Thyroid gland (tissue), 4 donors: ENCODE measurements at regions not wholly inside any gene's neighbourhood (a gene's known extent, or its start where the extent isn't known, plus 50 kb on each side); places are given as distances from the start of the nearest gene placed in this dataset.

Experiments
- DNase-seq, 2 donors: peaks; one replicate each; pipeline ENCODE4 v3.0.0-alpha.2; 2019
- H3K27ac ChIP-seq, 3 donors: fragments of 200-600 bp; sonication (generic); 1 replicate in 2 of 3; 2 replicates in 1 of 3; pipeline ENCODE4 v1.5.1; 2016 to 2019; ENCODE audit warnings: mild to moderate bottlenecking in 1 of 3, moderate library complexity in 1 of 3
- H3K27me3 ChIP-seq: fragments of 200-600 bp; sonication (generic); one replicate; pipeline ENCODE4 v1.5.1; 2019
- H3K36me3 ChIP-seq, 2 donors: fragments of 200-600 bp; sonication (generic); one replicate each; pipeline ENCODE4 v1.5.1; 2016 to 2019
- H3K4me1 ChIP-seq, 2 donors: fragments of 200-600 bp; sonication (generic); one replicate each; pipeline ENCODE4 v1.5.1; 2017 to 2019
- H3K4me3 ChIP-seq, 3 donors: fragments of 200-600 bp; sonication (generic); replicated peaks in 1 of 3; 1 replicate in 2 of 3; 2 replicates in 1 of 3; pipeline ENCODE4 v1.5.1; 2016; ENCODE audit warnings: mild to moderate bottlenecking in 1 of 3
- H3K9me3 ChIP-seq: fragments of 200-600 bp; sonication (generic); one replicate; pipeline ENCODE4 v1.5.1; 2017
- CTCF ChIP-seq, 6 experiments: fragments of 200-600 bp in 3 of 6; fragments of 450-650 bp in 3 of 6; sonication (generic) in 3 of 6; IDR thresholded peaks; one replicate each; pipeline ENCODE4 v1.5.1; 2016 to 2019; ENCODE audit warnings: antibody characterized with exemption in 6 of 6, mild to moderate bottlenecking in 2 of 6, inconsistent platforms in 1 of 6, moderate library complexity in 1 of 6
- POLR2A ChIP-seq, 2 donors: fragments of 450-650 bp; IDR thresholded peaks; one replicate each; pipeline ENCODE4 v1.6.1; 2017; ENCODE audit warnings: antibody characterized with exemption in 2 of 2, mild to moderate bottlenecking in 2 of 2, moderate library complexity in 1 of 2
- WGBS, 2 donors: methylation state at CpG; one replicate each; pipeline ENCODE4 v1.1.5; 2017; 5-methylcytosine and 5-hydroxymethylcytosine counted together
- intact Hi-C: fragments of 100-400 bp; cut with DNase I; formaldehyde crosslinking; loops from one replicate; pipeline ENCODE4 v1.15.1; 2023

GRCh38 chr10:52423369-52423768 is 109.3 kb downstream of the DKK1 start:
- H3K9me3 ChIP-seq = no peaks in the 10 kb centered on the region
- no peak for TF ChIP-seq POLR2A (IDR thresholded peaks at IDR 0.05)
- TF ChIP-seq CTCF (IDR thresholded peaks at IDR 0.05) = no peak
- no peaks in the 10 kb centered on the region for H3K4me1 ChIP-seq
- WGBS, 2 donors = 88 to 95% methylated on average over 4 of the region's 4 CpGs
- H3K27ac ChIP-seq = no peak overlapping the region
- no peaks in the 10 kb centered on the region for H3K36me3 ChIP-seq
- intact Hi-C loops = no loop called here
- H3K4me3 ChIP-seq = no peak overlapping the region
- no peak for DNase-seq
- H3K27me3 ChIP-seq = no peaks in the 10 kb centered on the region

- Histone ChIP-seq H3K36me3 (no peaks in the 10 kb centered on the region), H3K4me3 (no peak overlapping the region), H3K4me1 (no peaks in the 10 kb centered on the region), H3K27ac (no peak overlapping the region), H3K9me3 (no peaks in the 10 kb centered on the region), H3K27me3 (no peaks in the 10 kb centered on the region)
- intact Hi-C loops = no loop called here
- TF ChIP-seq POLR2A (IDR thresholded peaks at IDR 0.05) = no peak
- TF ChIP-seq CTCF (IDR thresholded peaks at IDR 0.05) = no peak
- 87 to 89% methylated on average over 3 of the region's 3 CpGs for WGBS, 2 donors
- DNase-seq = no peak
These were observed 110.3 kb downstream of the DKK1 start for GRCh38 chr10:52424341-52424740.

- DNase-seq = no peak
- 96 to 98% methylated on average over 11 of the region's 11 CpGs for WGBS, 2 donors
- H3K9me3 ChIP-seq = no peaks in the 10 kb centered on the region
- no peaks in the 10 kb centered on the region for H3K4me1 ChIP-seq
- TF ChIP-seq CTCF (IDR thresholded peaks at IDR 0.05) = no peak
- TF ChIP-seq POLR2A (IDR thresholded peaks at IDR 0.05) = no peak
- intact Hi-C loops = no loop called here
- no peak overlapping the region for H3K27ac ChIP-seq
- H3K27me3 ChIP-seq = no peaks in the 10 kb centered on the region
- H3K4me3 ChIP-seq = no peak overlapping the region
- no peaks in the 10 kb centered on the region for H3K36me3 ChIP-seq
These were observed 120.7 kb downstream of the DKK1 start for GRCh38 chr10:52434734-52435133.

GRCh38 chr10:52436664-52437063 is 122.6 kb downstream of the DKK1 start:
- WGBS, 2 donors = 50 to 72% methylated on average over 5 of the region's 5 CpGs
- TF ChIP-seq POLR2A (IDR thresholded peaks at IDR 0.05) = no peak
- TF ChIP-seq CTCF (IDR thresholded peaks at IDR 0.05) = no peak
- no peak overlapping the region for H3K27ac ChIP-seq
- intact Hi-C loops = no loop called here
- H3K4me1 ChIP-seq = no peaks in the 10 kb centered on the region
- DNase-seq = no peak
- H3K27me3 ChIP-seq = no peaks in the 10 kb centered on the region
- H3K4me3 ChIP-seq = no peak overlapping the region
- H3K36me3 ChIP-seq = no peaks in the 10 kb centered on the region
- H3K9me3 ChIP-seq = no peaks in the 10 kb centered on the region

DNA sequence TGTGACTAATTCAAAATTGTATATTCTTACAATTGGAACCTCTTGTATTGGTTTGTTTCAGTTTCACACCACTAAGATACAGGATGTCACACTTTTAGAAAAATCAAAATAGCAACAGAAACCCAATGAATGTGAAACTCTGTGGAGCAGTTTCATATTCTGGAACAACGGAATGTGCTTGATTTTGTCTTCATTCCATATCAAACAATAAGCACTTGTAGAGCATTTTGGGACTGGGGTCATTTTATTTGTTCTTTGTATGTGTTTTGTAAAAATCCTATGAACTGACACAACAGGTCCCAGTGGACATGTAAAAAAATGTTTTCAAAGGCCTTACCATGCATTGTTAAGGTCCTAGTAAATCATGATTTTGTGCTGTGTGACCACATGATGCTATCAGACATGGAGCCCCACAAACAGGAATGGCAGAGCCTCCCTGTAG is 123.1 kb downstream of the DKK1 start:
- Histone ChIP-seq H3K4me1 (no peaks in the 10 kb centered on the region), H3K9me3 (no peaks in the 10 kb centered on the region), H3K27ac (no peak overlapping the region), H3K4me3 (no peak overlapping the region), H3K27me3 (no peaks in the 10 kb centered on the region), H3K36me3 (no peaks in the 10 kb centered on the region)
- TF ChIP-seq CTCF (IDR thresholded peaks at IDR 0.05) (no peak), POLR2A (IDR thresholded peaks at IDR 0.05) (no peak)
- intact Hi-C loops = no loop called here
- no peak for DNase-seq
- WGBS, 2 donors = 80 to 83% methylated on average over 1 of the region's 1 CpG
